Caco-2 (cell line): ENCODE measurements at regions not wholly inside any gene's neighbourhood (a gene's known extent, or its start where the extent isn't known, plus 50 kb on each side); places are given as distances from the start of the nearest gene placed in this dataset.

Source experiments
- BruUV-seq: library from RNA; stranded (reverse); fragments of 400-500 nt; replicated peaks from 2 replicates; lab custom pipeline; 2021; lab: Mats Ljungman, UMichigan
- CTCF ChIA-PET: fragments of 300-600 bp; sonication (Branson Sonifier 250); formaldehyde crosslinking; loops from one replicate; lab custom pipeline; 2022; ENCODE audit warnings: antibody characterized with exemption; lab: Charles Lee
- POLR2A ChIA-PET: fragments of 300-600 bp; sonication (Branson Sonifier 250); formaldehyde crosslinking; loops from one replicate; lab custom pipeline; 2022; ENCODE audit warnings: antibody characterized with exemption; lab: Charles Lee
- DNase-seq, 2 experiments: peaks; one replicate each; pipeline versions ENCODE4 v3.0.0 to v3.0.0-alpha.2; 2020 to 2022
- H3K27me3 ChIP-seq: replicated peaks from 2 replicates; pipeline ENCODE4 v1.6.0; 2011; ENCODE audit warnings: low read length; ENCODE audit not compliant: control insufficient read depth, insufficient read depth
- H3K36me3 ChIP-seq: 2 replicates; pipeline ENCODE4 v1.5.1; 2011; ENCODE audit warnings: low read length; ENCODE audit not compliant: control insufficient read depth, insufficient read depth
- H3K4me1 ChIP-seq: fragments of 250-450 bp; sonication (Bioruptor Pico); 2 replicates; pipeline ENCODE4 v1.5.1; 2020; ENCODE audit warnings: mild to moderate bottlenecking
- H3K4me3 ChIP-seq: 2 replicates; pipeline ENCODE4 v1.5.1; 2011; ENCODE audit warnings: low read depth, mild to moderate bottlenecking, control low read depth, low read length
- H3K9me3 ChIP-seq: fragments of 250-450 bp; sonication (Bioruptor Pico); 2 replicates; pipeline ENCODE4 v1.5.1; 2020; ENCODE audit warnings: mild to moderate bottlenecking, moderate library complexity
- H3K27ac Mint-ChIP-seq: one replicate; pipeline ENCODE4 v1.8.0; 2022; ENCODE audit warnings: mixed read lengths; ENCODE audit not compliant: unreplicated experiment
- H3K27me3 Mint-ChIP-seq: one replicate; pipeline ENCODE4 v1.8.0; 2022; ENCODE audit warnings: mixed read lengths; ENCODE audit not compliant: insufficient read depth, unreplicated experiment
- H3K36me3 Mint-ChIP-seq: one replicate; pipeline ENCODE4 v1.8.0; 2022; ENCODE audit warnings: mild to moderate bottlenecking, mixed read lengths; ENCODE audit not compliant: insufficient read depth, unreplicated experiment
- H3K4me1 Mint-ChIP-seq: one replicate; pipeline ENCODE4 v1.8.0; 2022; ENCODE audit warnings: low read depth, mixed read lengths; ENCODE audit not compliant: unreplicated experiment
- H3K4me3 Mint-ChIP-seq: one replicate; pipeline ENCODE4 v1.8.0; 2022; ENCODE audit warnings: mild to moderate bottlenecking, moderate library complexity, mixed read lengths; ENCODE audit not compliant: unreplicated experiment
- H3K9me3 Mint-ChIP-seq: one replicate; pipeline ENCODE4 v1.8.0; 2022; ENCODE audit warnings: mixed read lengths; ENCODE audit not compliant: unreplicated experiment
- intact Hi-C: fragments of 100-400 bp; cut with micrococcal nuclease; formaldehyde crosslinking; loops from one replicate; pipeline ENCODE4 v1.10.0; 2022; ENCODE audit not compliant: unreplicated experiment
- TF ChIP-seq, protein P1 (sequence below), 2 experiments: fragments of 200-600 bp in 1 of 2; IDR thresholded peaks; 1 replicate in 1 of 2; 2 replicates in 1 of 2; pipeline versions ENCODE4 v1.5.1 to v1.8.0; 2011 to 2022; ENCODE audit warnings: antibody characterized with exemption in 1 of 2, control low read depth in 1 of 2, inconsistent platforms in 1 of 2, low read depth in 1 of 2, low read length in 1 of 2, mild to moderate bottlenecking in 1 of 2, moderate library complexity in 1 of 2; ENCODE audit not compliant: insufficient read depth in 1 of 2, severe bottlenecking in 1 of 2, unreplicated experiment in 1 of 2

DNA sequence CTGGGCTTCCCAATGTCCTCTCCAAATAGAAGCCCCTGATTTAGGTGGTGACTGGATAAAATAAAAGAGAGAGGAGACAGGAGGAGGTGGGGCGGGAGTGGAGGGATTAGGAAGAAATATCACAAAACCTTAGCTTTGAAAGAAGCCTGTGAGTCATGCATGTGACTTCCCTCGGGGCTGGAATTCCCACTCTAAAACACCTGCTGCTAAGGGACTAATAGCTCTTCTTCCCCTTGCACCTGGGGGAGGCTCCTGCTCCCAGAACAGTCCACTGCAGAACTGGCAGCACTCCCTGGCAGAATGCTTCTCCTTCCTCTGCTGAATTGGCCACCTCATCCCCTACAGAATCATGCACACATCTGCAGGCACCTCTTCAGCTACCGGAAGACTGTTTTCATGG is 207.2 kb downstream of the ATG4C start:
- no peaks in the 10 kb centered on the region for H3K36me3 Mint-ChIP-seq
- Histone ChIP-seq H3K4me3 (no peak overlapping the region), H3K27me3 (no peaks in the 10 kb centered on the region), H3K36me3 (no peaks in the 10 kb centered on the region), H3K9me3 (no peaks in the 10 kb centered on the region), H3K4me1 (no peaks in the 10 kb centered on the region)
- POLR2A ChIA-PET, result no interaction called here
- H3K9me3 Mint-ChIP-seq, result no peaks in the 10 kb centered on the region
- intact Hi-C loops, result no loop called here
- no peak overlapping the region for H3K27ac Mint-ChIP-seq
- no peaks in the 10 kb centered on the region for H3K4me1 Mint-ChIP-seq
- TF ChIP-seq, protein P1, sequence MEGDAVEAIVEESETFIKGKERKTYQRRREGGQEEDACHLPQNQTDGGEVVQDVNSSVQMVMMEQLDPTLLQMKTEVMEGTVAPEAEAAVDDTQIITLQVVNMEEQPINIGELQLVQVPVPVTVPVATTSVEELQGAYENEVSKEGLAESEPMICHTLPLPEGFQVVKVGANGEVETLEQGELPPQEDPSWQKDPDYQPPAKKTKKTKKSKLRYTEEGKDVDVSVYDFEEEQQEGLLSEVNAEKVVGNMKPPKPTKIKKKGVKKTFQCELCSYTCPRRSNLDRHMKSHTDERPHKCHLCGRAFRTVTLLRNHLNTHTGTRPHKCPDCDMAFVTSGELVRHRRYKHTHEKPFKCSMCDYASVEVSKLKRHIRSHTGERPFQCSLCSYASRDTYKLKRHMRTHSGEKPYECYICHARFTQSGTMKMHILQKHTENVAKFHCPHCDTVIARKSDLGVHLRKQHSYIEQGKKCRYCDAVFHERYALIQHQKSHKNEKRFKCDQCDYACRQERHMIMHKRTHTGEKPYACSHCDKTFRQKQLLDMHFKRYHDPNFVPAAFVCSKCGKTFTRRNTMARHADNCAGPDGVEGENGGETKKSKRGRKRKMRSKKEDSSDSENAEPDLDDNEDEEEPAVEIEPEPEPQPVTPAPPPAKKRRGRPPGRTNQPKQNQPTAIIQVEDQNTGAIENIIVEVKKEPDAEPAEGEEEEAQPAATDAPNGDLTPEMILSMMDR (IDR thresholded peaks at IDR 0.05; ENCODE audit: insufficient read depth in 1 of 2, low read depth in 1 of 2, low read length in 1 of 2, severe bottlenecking in 1 of 2, unreplicated experiment in 1 of 2), result no peak
- peaks cover 23% of the 10 kb centered on the region for H3K27me3 Mint-ChIP-seq
- BruUV-seq, result no TSS peak
- CTCF ChIA-PET, result interaction anchor here (1.6 kb wide), 1 partner anchor 149 kb away, joined by 3 read pairs; no protein-coding TSS in a partner anchor
- no peak overlapping the region for H3K4me3 Mint-ChIP-seq
- DNase-seq, result no peak

DNA sequence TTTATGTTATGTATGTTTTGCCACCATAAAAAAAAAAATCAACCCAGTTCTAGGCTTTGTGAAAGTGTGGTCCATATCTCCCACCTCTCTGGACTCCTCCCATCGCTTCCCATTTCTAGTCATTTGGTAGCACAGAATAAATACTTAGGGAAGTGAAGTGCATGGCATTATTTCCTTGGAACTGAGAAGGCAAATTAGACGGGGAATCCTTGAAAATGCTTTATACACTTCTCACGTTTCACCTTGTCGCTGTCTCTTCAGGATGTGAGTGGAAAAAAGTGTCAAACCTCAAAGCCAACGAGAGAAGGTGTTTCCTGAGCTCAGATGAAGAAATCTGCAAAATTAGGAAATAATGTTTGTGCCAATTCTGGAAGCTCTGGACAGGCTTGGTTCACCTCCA is 209.9 kb downstream of the ATG4C start:
- Mint-ChIP-seq H3K36me3 (no peaks in the 10 kb centered on the region), H3K27me3 (peaks cover 19% of the 10 kb centered on the region), H3K27ac (no peak overlapping the region), H3K9me3 (no peaks in the 10 kb centered on the region), H3K4me1 (no peaks in the 10 kb centered on the region), H3K4me3 (no peak overlapping the region)
- Histone ChIP-seq H3K9me3 (no peaks in the 10 kb centered on the region), H3K27me3 (no peaks in the 10 kb centered on the region), H3K36me3 (no peaks in the 10 kb centered on the region), H3K4me1 (no peaks in the 10 kb centered on the region), H3K4me3 (no peak overlapping the region)
- ChIA-PET POLR2A (no interaction called here), CTCF (no interaction called here)
- TF ChIP-seq, protein P1 (IDR thresholded peaks at IDR 0.05; ENCODE audit: insufficient read depth in 1 of 2, low read depth in 1 of 2, low read length in 1 of 2, severe bottlenecking in 1 of 2, unreplicated experiment in 1 of 2), result no peak
- no peak for DNase-seq
- BruUV-seq, result no TSS peak
- intact Hi-C loops, result no loop called here

DNA sequence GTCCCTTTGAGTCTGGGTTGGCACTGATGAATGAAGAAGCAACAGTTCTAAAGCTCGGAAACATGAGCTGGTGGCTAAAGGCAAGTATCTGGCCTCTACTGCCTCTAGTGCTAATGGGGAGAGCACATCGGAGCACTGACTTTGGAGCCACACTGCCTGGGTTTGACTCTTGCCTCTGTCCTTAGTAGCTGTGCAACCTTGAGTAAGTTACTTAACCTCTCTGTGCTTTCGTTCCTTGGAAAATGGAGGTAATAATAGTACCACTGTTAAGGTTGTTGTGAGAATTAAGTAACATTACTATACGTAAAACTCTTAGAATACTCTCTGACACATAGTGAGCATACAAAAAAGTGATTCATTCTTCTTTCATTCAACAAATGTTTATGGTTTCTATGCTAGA is 211.2 kb downstream of the ATG4C start:
- H3K36me3 Mint-ChIP-seq, result no peaks in the 10 kb centered on the region
- DNase-seq, result no peak
- H3K4me3 Mint-ChIP-seq, result no peak overlapping the region
- Histone ChIP-seq H3K27me3 (no peaks in the 10 kb centered on the region), H3K4me3 (no peak overlapping the region), H3K4me1 (no peaks in the 10 kb centered on the region), H3K36me3 (no peaks in the 10 kb centered on the region), H3K9me3 (no peaks in the 10 kb centered on the region)
- peaks cover 22% of the 10 kb centered on the region for H3K27me3 Mint-ChIP-seq
- TF ChIP-seq, protein P1 (IDR thresholded peaks at IDR 0.05; ENCODE audit: insufficient read depth in 1 of 2, low read depth in 1 of 2, low read length in 1 of 2, severe bottlenecking in 1 of 2, unreplicated experiment in 1 of 2), result no peak
- BruUV-seq, result no TSS peak
- intact Hi-C loops, result no loop called here
- no peaks in the 10 kb centered on the region for H3K4me1 Mint-ChIP-seq
- no peaks in the 10 kb centered on the region for H3K9me3 Mint-ChIP-seq
- CTCF ChIA-PET, result no interaction called here
- no peak overlapping the region for H3K27ac Mint-ChIP-seq
- POLR2A ChIA-PET, result no interaction called here
